ENCODE measurements at regions not wholly inside any gene's neighbourhood (a gene's known extent, or its start where the extent isn't known, plus 50 kb on each side); places are given as distances from the start of the nearest gene placed in this dataset.

- TF ChIP-seq FOXA3 (CRISPR knock-in tag; IDR thresholded peaks at IDR 0.05) (no peak), MXI1 (IDR thresholded peaks at IDR 0.05; ENCODE audit: borderline replicate concordance, low read depth, low read length) (no peak), NFKB2 (CRISPR knock-in tag; IDR thresholded peaks at IDR 0.05; ENCODE audit: borderline replicate concordance) (no peak), ZNF574 (CRISPR knock-in tag; IDR thresholded peaks at IDR 0.05) (no peak), KLF13 (CRISPR knock-in tag; IDR thresholded peaks at IDR 0.05) (no peak), ZNF878 (CRISPR knock-in tag; IDR thresholded peaks at IDR 0.05) (no peak), GLMP (CRISPR knock-in tag; IDR thresholded peaks at IDR 0.05; ENCODE audit: borderline replicate concordance) (no peak), JUNB (CRISPR knock-in tag; IDR thresholded peaks at IDR 0.05; ENCODE audit: borderline replicate concordance) (no peak), HMGXB4 (CRISPR knock-in tag; IDR thresholded peaks at IDR 0.05; ENCODE audit: borderline replicate concordance in 1 of 2, low read depth in 1 of 2) (no peak), FOXO4 (CRISPR knock-in tag; conservative IDR thresholded peaks at IDR 0.05) (no peak), POLR2A (IDR thresholded peaks at IDR 0.05; ENCODE audit: insufficient read depth in 1 of 2, low read depth in 2 of 2, low read length in 2 of 2) (no peak), HNF4A (CRISPR knock-in tag; IDR thresholded peaks at IDR 0.05) (no peak), ATF5 (CRISPR knock-in tag; IDR thresholded peaks at IDR 0.05; ENCODE audit: low read depth) (no peak)
These were observed 946.9 kb downstream of the EPHA3 start for GRCh38 chr3:90054311-90054710.

All from HepG2 (cell line).